ENCODE measurements at regions not wholly inside any gene's neighbourhood (a gene's known extent, or its start where the extent isn't known, plus 50 kb on each side); places are given as distances from the start of the nearest gene placed in this dataset.

- TF ChIP-seq, protein P1, sequence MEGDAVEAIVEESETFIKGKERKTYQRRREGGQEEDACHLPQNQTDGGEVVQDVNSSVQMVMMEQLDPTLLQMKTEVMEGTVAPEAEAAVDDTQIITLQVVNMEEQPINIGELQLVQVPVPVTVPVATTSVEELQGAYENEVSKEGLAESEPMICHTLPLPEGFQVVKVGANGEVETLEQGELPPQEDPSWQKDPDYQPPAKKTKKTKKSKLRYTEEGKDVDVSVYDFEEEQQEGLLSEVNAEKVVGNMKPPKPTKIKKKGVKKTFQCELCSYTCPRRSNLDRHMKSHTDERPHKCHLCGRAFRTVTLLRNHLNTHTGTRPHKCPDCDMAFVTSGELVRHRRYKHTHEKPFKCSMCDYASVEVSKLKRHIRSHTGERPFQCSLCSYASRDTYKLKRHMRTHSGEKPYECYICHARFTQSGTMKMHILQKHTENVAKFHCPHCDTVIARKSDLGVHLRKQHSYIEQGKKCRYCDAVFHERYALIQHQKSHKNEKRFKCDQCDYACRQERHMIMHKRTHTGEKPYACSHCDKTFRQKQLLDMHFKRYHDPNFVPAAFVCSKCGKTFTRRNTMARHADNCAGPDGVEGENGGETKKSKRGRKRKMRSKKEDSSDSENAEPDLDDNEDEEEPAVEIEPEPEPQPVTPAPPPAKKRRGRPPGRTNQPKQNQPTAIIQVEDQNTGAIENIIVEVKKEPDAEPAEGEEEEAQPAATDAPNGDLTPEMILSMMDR (IDR thresholded peaks at IDR 0.05), result no peak
- TF ChIP-seq POLR2A (IDR thresholded peaks at IDR 0.05), result no peak
Measured at GRCh38 chr13:59371229-59371628, 792.5 kb downstream of the DIAPH3 start.
